Skin epidermis (tissue), 12 donors: ENCODE measurements at regions not wholly inside any gene's neighbourhood (a gene's known extent, or its start where the extent isn't known, plus 50 kb on each side); places are given as distances from the start of the nearest gene placed in this dataset.
"Not testable (repeated sequence)": the region's sequence is repeated elsewhere in the genome, so short reads cannot be mapped to it uniquely, and the experiment has no call there.

Experiments
- H3K27ac ChIP-seq, 21 experiments: fragments of 200-600 bp; sonication (generic) in 11 of 21; one replicate each; pipeline ENCODE4 v1.5.0; 2020; ENCODE audit warnings: mild to moderate bottlenecking in 3 of 21, inconsistent platforms in 2 of 21, moderate library complexity in 2 of 21
- H3K4me3 ChIP-seq, 7 experiments: fragments of 200-600 bp; sonication (generic) in 2 of 7; one replicate each; pipeline ENCODE4 v1.5.0; 2020; ENCODE audit warnings: inconsistent platforms in 2 of 7, mild to moderate bottlenecking in 2 of 7, moderate library complexity in 1 of 7

- Histone ChIP-seq H3K4me3 (no peak overlapping the region), H3K27ac (no peak overlapping the region)
These were observed 56.1 kb downstream of the FEZF1 start for GRCh38 chr7:122248472-122248871.

- not testable (repeated sequence) for H3K4me3 ChIP-seq, H3K27ac ChIP-seq
These were observed 65.8 kb downstream of the FEZF1 start for GRCh38 chr7:122238729-122239128.

- not testable (repeated sequence) for H3K27ac ChIP-seq
- H3K4me3 ChIP-seq: peak overlapping the region in 3 of 7 experiments; percentile 5 to 17 (median 5)
These were observed 66.3 kb downstream of the FEZF1 start for GRCh38 chr7:122238297-122238696.

GRCh38 chr7:122225874-122226273, 78.7 kb downstream of the FEZF1 start:
- Histone ChIP-seq H3K27ac (no peak overlapping the region), H3K4me3 (no peak overlapping the region)

- Histone ChIP-seq H3K27ac (no peak overlapping the region), H3K4me3 (no peak overlapping the region)
These were observed 75.3 kb upstream of the AASS start for GRCh38 chr7:122219253-122219865.

GRCh38 chr7:122217125-122217524, 73.1 kb upstream of the AASS start:
- Histone ChIP-seq H3K4me3 (no peak overlapping the region), H3K27ac (no peak overlapping the region)

- Histone ChIP-seq H3K27ac (no peak overlapping the region), H3K4me3 (no peak overlapping the region)
These were observed 68.7 kb upstream of the AASS start for GRCh38 chr7:122212754-122213153.

GRCh38 chr7:122211362-122211761, 67.3 kb upstream of the AASS start:
- no peak overlapping the region for H3K27ac ChIP-seq
- no peak overlapping the region for H3K4me3 ChIP-seq

GRCh38 chr7:122206985-122207384, 62.9 kb upstream of the AASS start:
- Histone ChIP-seq H3K4me3 (no peak overlapping the region), H3K27ac (no peak overlapping the region)

- Histone ChIP-seq H3K4me3 (no peak overlapping the region), H3K27ac (no peak overlapping the region)
These were observed 59.8 kb upstream of the AASS start for GRCh38 chr7:122203814-122204213.

GRCh38 chr7:122200888-122201287, 56.8 kb upstream of the AASS start:
- H3K27ac ChIP-seq: no peak overlapping the region
- no peak overlapping the region for H3K4me3 ChIP-seq

GRCh38 chr7:122199171-122199570, 55.1 kb upstream of the AASS start:
- H3K4me3 ChIP-seq: no peak overlapping the region
- H3K27ac ChIP-seq: no peak overlapping the region

- Histone ChIP-seq H3K4me3 (no peak overlapping the region), H3K27ac (no peak overlapping the region)
These were observed 54.5 kb upstream of the AASS start for GRCh38 chr7:122198581-122198980.
